ENCODE measurements at regions not wholly inside any gene's neighbourhood (a gene's known extent, or its start where the extent isn't known, plus 50 kb on each side); places are given as distances from the start of the nearest gene placed in this dataset.

DNA sequence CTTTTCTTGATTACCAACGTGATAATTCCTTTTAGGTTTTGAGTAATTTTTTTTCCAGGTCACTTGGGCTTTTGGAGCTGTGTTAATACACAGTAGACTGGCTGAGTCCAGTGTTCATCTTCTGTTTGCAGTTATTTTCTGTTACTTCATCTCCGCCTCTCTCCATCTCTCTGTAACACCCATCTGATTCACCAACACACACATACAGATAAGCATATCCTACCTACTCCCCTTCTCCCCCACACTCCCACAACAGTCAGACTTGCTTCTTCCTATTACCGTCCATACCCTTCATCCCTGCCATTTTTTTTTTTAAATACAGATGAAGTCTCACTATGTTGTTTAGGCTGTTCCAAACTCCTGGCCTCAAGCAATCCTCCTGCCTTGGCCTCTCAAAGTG lies 72.7 kb upstream of the MANSC4 start:
- TF ChIP-seq, protein P1, sequence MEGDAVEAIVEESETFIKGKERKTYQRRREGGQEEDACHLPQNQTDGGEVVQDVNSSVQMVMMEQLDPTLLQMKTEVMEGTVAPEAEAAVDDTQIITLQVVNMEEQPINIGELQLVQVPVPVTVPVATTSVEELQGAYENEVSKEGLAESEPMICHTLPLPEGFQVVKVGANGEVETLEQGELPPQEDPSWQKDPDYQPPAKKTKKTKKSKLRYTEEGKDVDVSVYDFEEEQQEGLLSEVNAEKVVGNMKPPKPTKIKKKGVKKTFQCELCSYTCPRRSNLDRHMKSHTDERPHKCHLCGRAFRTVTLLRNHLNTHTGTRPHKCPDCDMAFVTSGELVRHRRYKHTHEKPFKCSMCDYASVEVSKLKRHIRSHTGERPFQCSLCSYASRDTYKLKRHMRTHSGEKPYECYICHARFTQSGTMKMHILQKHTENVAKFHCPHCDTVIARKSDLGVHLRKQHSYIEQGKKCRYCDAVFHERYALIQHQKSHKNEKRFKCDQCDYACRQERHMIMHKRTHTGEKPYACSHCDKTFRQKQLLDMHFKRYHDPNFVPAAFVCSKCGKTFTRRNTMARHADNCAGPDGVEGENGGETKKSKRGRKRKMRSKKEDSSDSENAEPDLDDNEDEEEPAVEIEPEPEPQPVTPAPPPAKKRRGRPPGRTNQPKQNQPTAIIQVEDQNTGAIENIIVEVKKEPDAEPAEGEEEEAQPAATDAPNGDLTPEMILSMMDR (IDR thresholded peaks at IDR 0.05): no peak
- TF ChIP-seq ZFX (IDR thresholded peaks at IDR 0.05; ENCODE audit: borderline replicate concordance): no peak

Measured in 22Rv1 (cell line).